Trophoblast cell (in vitro differentiated cells and primary cell): ENCODE measurements at regions not wholly inside any gene's neighbourhood (a gene's known extent, or its start where the extent isn't known, plus 50 kb on each side); places are given as distances from the start of the nearest gene placed in this dataset.
A peak's percentile ranks its signal among the peaks of the same experiment; 100 is the strongest.
"Not testable (repeated sequence)": the region's sequence is repeated elsewhere in the genome, so short reads cannot be mapped to it uniquely, and the experiment has no call there.

Experiments used
- DNase-seq, 2 donors: peaks; one replicate each; pipeline ENCODE4 v3.0.0-alpha.2; 2016
- H2AFZ ChIP-seq: 2 replicates; pipeline ENCODE4 v1.6.1; 2013; ENCODE audit warnings: low read length, moderate library complexity, mild to moderate bottlenecking; ENCODE audit not compliant: insufficient read depth, poor library complexity
- H2AK5ac ChIP-seq: 2 replicates; pipeline ENCODE4 v1.6.1; 2013; ENCODE audit warnings: mild to moderate bottlenecking, low read length
- H2BK120ac ChIP-seq: 2 replicates; pipeline ENCODE4 v1.6.1; 2013; ENCODE audit warnings: low read length, mild to moderate bottlenecking, moderate library complexity; ENCODE audit not compliant: insufficient read depth, poor library complexity
- H2BK12ac ChIP-seq: 2 replicates; pipeline ENCODE4 v1.6.1; 2013; ENCODE audit warnings: mild to moderate bottlenecking, low read length, moderate library complexity
- H2BK5ac ChIP-seq: 2 replicates; pipeline ENCODE4 v1.6.1; 2013; ENCODE audit warnings: low read length, low read depth, moderate library complexity, mild to moderate bottlenecking; ENCODE audit not compliant: poor library complexity
- H3K14ac ChIP-seq: 2 replicates; pipeline ENCODE4 v1.6.1; 2013; ENCODE audit warnings: mild to moderate bottlenecking, low read length
- H3K18ac ChIP-seq: 2 replicates; pipeline ENCODE4 v1.6.1; 2013; ENCODE audit warnings: mild to moderate bottlenecking, low read length
- H3K23ac ChIP-seq: 2 replicates; pipeline ENCODE4 v1.6.1; 2013; ENCODE audit warnings: low read length
- H3K27ac ChIP-seq: 2 replicates; pipeline ENCODE4 v1.5.1; 2013; ENCODE audit warnings: low read depth, mild to moderate bottlenecking, inconsistent platforms, low read length, moderate library complexity
- H3K27me3 ChIP-seq: 2 replicates; pipeline ENCODE4 v1.6.1; 2013; ENCODE audit warnings: inconsistent platforms, mild to moderate bottlenecking, low read length, moderate library complexity; ENCODE audit not compliant: insufficient read depth
- H3K36me3 ChIP-seq, 2 experiments: 1 replicate in 1 of 2; 2 replicates in 1 of 2; pipeline ENCODE4 v1.6.1; 2013; ENCODE audit warnings: low read length in 2 of 2, mild to moderate bottlenecking in 2 of 2, moderate library complexity in 1 of 2; ENCODE audit not compliant: insufficient read depth in 2 of 2, control insufficient read depth in 1 of 2
- H3K4ac ChIP-seq: 2 replicates; pipeline ENCODE4 v1.6.1; 2013; ENCODE audit warnings: low read depth, mild to moderate bottlenecking, low read length, moderate library complexity
- H3K4me1 ChIP-seq, 2 experiments: 1 replicate in 1 of 2; 2 replicates in 1 of 2; pipeline ENCODE4 v1.6.1; 2013; ENCODE audit warnings: low read length in 2 of 2, mild to moderate bottlenecking in 2 of 2, moderate library complexity in 1 of 2; ENCODE audit not compliant: insufficient read depth in 2 of 2, control insufficient read depth in 1 of 2
- H3K4me2 ChIP-seq: 2 replicates; pipeline ENCODE4 v1.6.1; 2013; ENCODE audit warnings: inconsistent platforms, mild to moderate bottlenecking, low read length, moderate library complexity
- H3K4me3 ChIP-seq: 2 replicates; pipeline ENCODE4 v1.5.1; 2013; ENCODE audit warnings: mild to moderate bottlenecking, low read depth, low read length, inconsistent platforms
- H3K79me1 ChIP-seq: one replicate; pipeline ENCODE4 v1.6.1; 2013; ENCODE audit warnings: low read length
- H3K79me2 ChIP-seq: 2 replicates; pipeline ENCODE4 v1.6.1; 2013; ENCODE audit warnings: low read length, mild to moderate bottlenecking; ENCODE audit not compliant: control insufficient read depth, insufficient read depth, poor library complexity
- H3K9ac ChIP-seq: 2 replicates; pipeline ENCODE4 v1.6.1; 2013; ENCODE audit warnings: mild to moderate bottlenecking, low read length
- H3K9me3 ChIP-seq: 2 replicates; pipeline ENCODE4 v1.6.1; 2013; ENCODE audit warnings: low read depth, mild to moderate bottlenecking, control low read depth, inconsistent platforms, low read length; ENCODE audit not compliant: insufficient read depth
- H4K12ac ChIP-seq: 2 replicates; pipeline ENCODE4 v1.6.1; 2013; ENCODE audit warnings: low read depth, mild to moderate bottlenecking, low read length, moderate library complexity
- H4K8ac ChIP-seq: 2 replicates; pipeline ENCODE4 v1.6.1; 2013; ENCODE audit warnings: low read depth, mild to moderate bottlenecking, low read length, moderate library complexity
- H4K91ac ChIP-seq: one replicate; pipeline ENCODE4 v1.6.1; 2013; ENCODE audit warnings: low read depth, mild to moderate bottlenecking, low read length, moderate library complexity
- WGBS: extraction: QIAGEN DNeasy Blood & Tissue Kit; methylation state at CpG from one replicate; pipeline ENCODE4 v1.1.7; 2013; ENCODE audit warnings: missing lambda C conversion rate; ENCODE audit not compliant: insufficient read length, insufficient coverage; ENCODE audit errors: extremely low coverage; 5-methylcytosine and 5-hydroxymethylcytosine counted together

DNA sequence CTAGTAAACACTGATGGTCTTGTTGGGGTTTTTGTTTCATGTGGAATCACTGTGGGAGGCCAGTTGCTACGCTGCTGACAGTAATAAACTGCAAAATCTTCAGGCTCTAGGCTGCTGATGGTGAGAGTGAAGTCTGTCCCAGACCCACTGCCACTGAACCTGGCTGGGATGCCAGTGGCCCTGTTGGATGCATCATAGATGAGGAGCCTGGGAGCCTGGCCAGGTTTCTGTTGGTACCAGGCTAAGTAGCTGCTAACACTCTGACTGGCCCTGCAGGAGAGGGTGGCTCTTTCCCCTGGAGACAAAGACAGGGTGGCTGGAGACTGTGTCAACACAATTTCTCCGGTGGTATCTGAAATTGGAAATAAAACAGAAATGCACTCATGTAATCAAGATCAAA, 335.6 kb downstream of the RPIA start:
- not testable (repeated sequence) for H2BK12ac ChIP-seq, H3K9ac ChIP-seq, H4K8ac ChIP-seq, H3K4ac ChIP-seq, DNase-seq, H4K91ac ChIP-seq, H3K9me3 ChIP-seq, H2BK120ac ChIP-seq, H3K4me2 ChIP-seq, H3K36me3 ChIP-seq, H3K23ac ChIP-seq, H3K14ac ChIP-seq, H2AK5ac ChIP-seq, H3K27ac ChIP-seq, H2BK5ac ChIP-seq, H3K4me1 ChIP-seq, H3K79me1 ChIP-seq, H3K4me3 ChIP-seq, H3K18ac ChIP-seq, H3K27me3 ChIP-seq, H3K79me2 ChIP-seq, H2AFZ ChIP-seq, H4K12ac ChIP-seq
- WGBS, result no CpG with 5 or more reads among the region's 2 CpGs

DNA sequence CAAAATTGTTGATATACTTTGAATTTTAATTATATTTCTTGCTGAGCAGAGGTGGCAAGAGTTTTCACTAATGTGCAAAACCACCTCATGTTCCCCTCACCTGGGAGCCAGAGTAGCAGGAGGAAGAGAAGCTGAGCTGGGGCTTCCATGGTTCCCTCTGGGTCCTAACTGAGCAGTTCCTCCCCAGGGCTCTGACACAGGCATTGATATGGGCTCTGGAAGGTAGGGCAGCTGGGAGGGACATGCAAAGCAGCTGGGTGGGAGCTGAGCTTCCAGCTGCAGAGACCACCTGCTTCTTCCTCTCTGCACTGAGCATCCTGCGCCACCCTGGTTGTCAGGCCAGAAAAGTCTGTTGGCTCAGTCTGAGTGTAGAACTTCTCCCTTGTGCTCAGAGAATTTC, 336.1 kb downstream of the RPIA start:
- not testable (repeated sequence) for H4K8ac ChIP-seq, H2AFZ ChIP-seq, H4K12ac ChIP-seq, H3K4me2 ChIP-seq, H3K4me3 ChIP-seq, H4K91ac ChIP-seq, H3K9me3 ChIP-seq, H2BK12ac ChIP-seq, H3K9ac ChIP-seq, H3K4me1 ChIP-seq, H3K23ac ChIP-seq, DNase-seq, H2BK5ac ChIP-seq, H2BK120ac ChIP-seq, H3K36me3 ChIP-seq, H3K14ac ChIP-seq, H3K18ac ChIP-seq, H3K4ac ChIP-seq, H2AK5ac ChIP-seq, H3K27ac ChIP-seq, H3K27me3 ChIP-seq, H3K79me2 ChIP-seq, H3K79me1 ChIP-seq
- no CpG with 5 or more reads among the region's 1 CpG for WGBS

DNA sequence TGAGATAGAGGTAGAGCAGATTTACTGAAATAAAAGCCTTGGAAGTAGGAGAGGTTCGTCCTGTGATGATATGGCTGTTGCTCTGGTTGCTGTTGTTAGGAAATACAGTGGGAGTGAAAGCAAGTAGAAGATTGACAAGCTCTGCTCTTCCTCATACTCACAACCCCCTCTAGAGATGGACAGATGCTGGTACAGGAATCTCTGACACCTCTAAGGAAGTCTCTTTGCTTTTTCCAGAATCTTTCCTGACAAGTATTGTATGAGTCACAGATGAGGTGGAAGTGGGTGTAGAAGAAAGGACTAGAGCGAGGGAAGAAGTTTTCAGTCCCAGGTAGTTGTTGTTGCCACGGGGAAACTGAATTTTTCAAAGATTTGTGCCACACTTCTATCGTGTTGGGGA, 337.8 kb downstream of the RPIA start:
- not testable (repeated sequence) for H3K9ac ChIP-seq, H3K23ac ChIP-seq, H2BK12ac ChIP-seq, H2BK120ac ChIP-seq, H3K4me3 ChIP-seq, H4K12ac ChIP-seq, H3K36me3 ChIP-seq, H2BK5ac ChIP-seq, H3K9me3 ChIP-seq, H3K18ac ChIP-seq, H4K91ac ChIP-seq, DNase-seq, H2AK5ac ChIP-seq, H3K79me2 ChIP-seq, H3K4ac ChIP-seq, H3K4me1 ChIP-seq, H3K4me2 ChIP-seq, H2AFZ ChIP-seq, H3K79me1 ChIP-seq, H4K8ac ChIP-seq, H3K14ac ChIP-seq, H3K27ac ChIP-seq, H3K27me3 ChIP-seq
- WGBS, result no CpG with 5 or more reads among the region's 4 CpGs

DNA sequence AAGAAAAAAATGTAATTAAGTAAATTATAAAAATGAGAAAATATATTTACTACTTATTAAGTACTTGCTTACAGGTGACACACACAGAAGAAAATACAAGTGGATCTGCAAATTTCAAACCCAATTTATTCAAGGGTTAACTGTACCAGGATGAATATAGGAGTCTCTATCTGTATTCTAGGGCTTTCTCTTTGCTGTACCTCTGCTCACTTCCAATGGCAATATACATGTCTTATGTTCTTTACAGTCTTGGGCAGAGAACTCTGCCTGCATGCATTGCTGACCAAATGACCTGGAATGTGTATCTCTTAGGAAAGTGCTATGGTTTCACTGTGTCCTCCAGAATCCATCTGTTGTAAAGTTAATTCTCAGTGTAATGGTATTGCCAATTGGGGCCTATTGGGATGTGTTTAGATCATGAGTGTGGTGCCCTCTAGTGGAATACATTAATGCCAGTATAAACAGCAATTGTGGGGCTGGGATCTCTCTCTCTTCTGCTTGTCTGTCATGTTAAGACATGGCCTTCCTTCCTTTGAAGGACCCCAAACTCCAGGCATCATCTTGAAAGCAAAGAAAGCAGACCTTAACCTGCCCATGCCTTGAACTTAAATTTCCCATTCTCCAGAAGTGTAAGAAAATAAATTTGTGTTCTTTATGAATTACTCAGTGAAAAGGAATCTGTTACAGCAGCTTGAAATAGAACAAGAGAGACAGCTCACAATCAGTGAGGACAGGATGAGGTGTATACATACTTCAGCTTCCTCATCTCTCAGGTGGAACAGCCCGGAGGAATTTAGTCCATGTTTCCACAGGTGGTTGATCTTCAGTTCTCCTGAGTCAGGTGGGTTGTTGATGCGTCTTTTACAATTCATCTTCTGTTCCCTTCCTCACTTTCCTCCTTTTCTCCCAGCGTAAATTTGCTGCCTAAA, 356.9 kb downstream of the RPIA start:
- not testable (repeated sequence) for H2BK5ac ChIP-seq, H3K4ac ChIP-seq, H3K27ac ChIP-seq, H3K23ac ChIP-seq, H2BK120ac ChIP-seq, H3K18ac ChIP-seq, H4K91ac ChIP-seq, H3K79me2 ChIP-seq, H2AFZ ChIP-seq, H3K4me3 ChIP-seq, H4K12ac ChIP-seq, H3K4me1 ChIP-seq, H2BK12ac ChIP-seq, H3K4me2 ChIP-seq, H3K9me3 ChIP-seq, H3K9ac ChIP-seq, H4K8ac ChIP-seq, H2AK5ac ChIP-seq, H3K14ac ChIP-seq, H3K79me1 ChIP-seq, H3K27me3 ChIP-seq, H3K36me3 ChIP-seq
- WGBS, result no CpG with 5 or more reads among the region's 3 CpGs
- peak; percentile 18 to 57 for DNase-seq
